HG03060 (cell line): ENCODE measurements at regions not wholly inside any gene's neighbourhood (a gene's known extent, or its start where the extent isn't known, plus 50 kb on each side); places are given as distances from the start of the nearest gene placed in this dataset.
A peak's percentile ranks its signal among the peaks of the same experiment; 100 is the strongest.
"Not testable (repeated sequence)": the region's sequence is repeated elsewhere in the genome, so short reads cannot be mapped to it uniquely, and the experiment has no call there.

Experiments used
- ATAC-seq: cut with Tn5 transposase; IDR thresholded peaks from one replicate; pipeline ENCODE4 v1.9.1; 2021; ENCODE audit warnings: low read depth, moderate number of reproducible peaks; ENCODE audit not compliant: unreplicated experiment

GRCh38 chr5:75856056-75856455 lies 138.8 kb upstream of the POC5 start:
- ATAC-seq = no peak

DNA sequence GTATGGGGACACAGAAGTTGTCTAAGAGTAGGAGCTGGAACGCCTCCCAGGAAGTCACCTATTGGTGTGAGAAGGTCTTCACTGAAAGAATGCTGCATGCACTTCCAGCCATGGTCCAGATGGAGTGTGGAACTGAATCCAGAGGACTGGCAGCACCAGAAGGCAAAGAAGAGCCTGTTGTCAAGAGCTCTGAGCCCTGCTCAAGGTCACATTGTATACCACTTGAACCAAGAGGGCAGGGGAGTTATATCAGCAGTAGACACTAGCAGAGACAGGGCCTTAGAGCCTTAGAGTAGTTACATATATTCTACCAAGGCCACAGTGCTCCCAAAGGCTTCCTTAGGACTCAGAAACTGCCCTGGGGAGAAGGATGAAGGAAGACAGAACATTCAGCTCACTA lies 130.8 kb upstream of the POC5 start:
- no peak for ATAC-seq

DNA sequence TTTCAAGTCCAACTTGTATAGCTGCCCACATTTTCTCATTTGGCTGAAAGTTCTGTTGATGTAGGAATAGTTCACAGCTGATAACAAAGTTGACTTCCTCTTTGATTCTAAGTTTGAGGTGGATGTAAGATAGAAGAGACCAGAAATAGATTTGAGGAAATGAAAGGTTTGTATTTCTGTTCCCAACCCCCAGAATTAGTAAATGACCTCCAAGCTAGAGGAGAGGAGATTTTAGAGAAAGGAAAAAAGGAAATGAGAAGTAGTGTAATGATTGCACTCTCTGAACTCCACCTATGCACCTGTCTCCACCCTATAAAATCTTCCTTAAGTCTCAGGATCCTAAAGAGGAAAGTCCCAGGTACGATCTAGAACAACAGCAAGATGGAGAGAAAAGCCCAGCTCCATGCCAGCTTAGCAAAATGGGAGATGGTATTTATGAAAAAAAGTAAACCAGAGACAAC lies 130.4 kb upstream of the POC5 start:
- peak; percentile 97 for ATAC-seq

DNA sequence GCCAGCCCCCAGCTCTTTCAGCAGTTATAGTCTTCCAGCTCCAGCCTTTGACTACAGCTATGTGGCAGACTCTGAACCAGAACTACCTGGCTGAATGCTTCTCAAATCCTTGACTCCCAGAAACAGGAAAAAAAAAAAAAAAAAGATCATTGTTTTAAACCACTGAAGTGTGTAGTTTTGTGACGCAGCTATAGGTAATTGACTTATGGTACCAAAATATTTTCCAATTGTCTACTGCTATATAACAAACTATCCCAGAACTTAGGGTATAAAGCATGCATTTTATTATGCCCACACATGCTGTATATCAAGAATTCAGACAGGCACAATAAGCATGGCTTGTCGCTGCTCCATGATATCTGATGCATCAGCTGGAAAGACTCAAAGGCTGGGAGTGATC lies 127.1 kb upstream of the POC5 start:
- ATAC-seq = no peak

DNA sequence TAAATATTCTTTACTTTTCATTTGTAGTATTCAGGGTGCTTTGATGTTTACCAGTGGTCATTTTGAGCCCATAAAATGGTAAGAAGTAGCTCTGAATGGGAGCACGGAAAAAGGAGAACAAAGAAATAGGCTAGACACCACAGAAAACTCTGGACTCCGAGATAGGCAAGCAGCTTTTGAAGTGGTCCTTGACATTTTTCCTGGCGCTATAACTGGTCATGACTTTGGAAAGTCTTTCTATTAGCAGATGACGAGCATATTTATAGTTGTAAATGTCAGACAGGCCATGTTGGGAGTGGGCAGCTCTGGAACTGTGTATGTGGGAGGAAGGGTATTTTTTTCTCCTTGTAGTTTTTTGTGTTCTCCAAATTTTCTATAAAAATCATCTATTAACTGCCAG lies 126.1 kb upstream of the POC5 start:
- ATAC-seq = no peak

GRCh38 chr5:75839547-75839946 lies 122.3 kb upstream of the POC5 start:
- no peak for ATAC-seq

- ATAC-seq = no peak
These were observed 120.1 kb upstream of the POC5 start for GRCh38 chr5:75837258-75837841.

DNA sequence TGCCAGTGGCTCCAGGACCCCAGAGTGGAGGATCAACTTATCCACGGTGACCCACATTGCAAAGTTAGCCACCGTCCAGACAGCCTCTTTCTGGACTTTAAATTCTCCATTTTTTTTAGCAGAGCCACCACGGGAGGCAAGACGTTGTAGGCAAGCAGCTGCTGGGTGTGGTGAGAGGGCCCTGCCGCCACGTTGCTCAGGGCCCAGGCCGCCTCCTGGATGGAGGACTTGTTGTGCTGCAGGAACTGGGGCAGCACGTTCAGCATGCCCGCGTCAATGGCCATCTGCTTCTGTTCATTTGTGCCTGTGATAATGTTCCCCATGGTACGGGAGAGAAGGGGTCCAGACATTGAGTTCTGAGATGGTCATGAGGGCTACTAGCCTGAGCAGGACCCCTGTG lies 114.3 kb upstream of the POC5 start:
- ATAC-seq = no peak

- ATAC-seq = no peak
These were observed 110.8 kb upstream of the POC5 start for GRCh38 chr5:75828029-75828428.

- ATAC-seq = no peak
These were observed 107.1 kb upstream of the POC5 start for GRCh38 chr5:75824323-75824722.

GRCh38 chr5:75823811-75824210 lies 106.6 kb upstream of the POC5 start:
- ATAC-seq = no peak

GRCh38 chr5:75818661-75819060 lies 101.4 kb upstream of the POC5 start:
- no peak for ATAC-seq

DNA sequence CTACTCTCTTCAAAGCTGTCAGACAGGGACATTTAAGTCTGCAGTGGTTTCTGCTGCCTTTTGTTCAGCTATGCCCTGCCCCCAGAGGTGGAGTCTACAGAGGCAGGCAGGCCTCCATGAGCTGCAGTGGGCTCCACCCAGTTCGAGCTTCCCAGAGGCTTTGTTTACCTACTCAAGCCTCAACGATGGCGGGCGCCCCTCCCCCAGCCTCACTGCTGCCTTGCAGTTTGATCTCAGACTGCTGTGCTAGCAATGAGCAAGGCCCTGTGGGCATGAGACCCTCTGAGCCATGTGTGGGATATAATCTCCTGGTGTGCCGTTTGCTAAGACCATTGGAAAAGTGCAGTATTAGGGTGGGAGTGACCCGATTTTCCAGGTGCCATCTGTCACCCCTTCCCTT lies 82.5 kb upstream of the POC5 start:
- not testable (repeated sequence) for ATAC-seq

DNA sequence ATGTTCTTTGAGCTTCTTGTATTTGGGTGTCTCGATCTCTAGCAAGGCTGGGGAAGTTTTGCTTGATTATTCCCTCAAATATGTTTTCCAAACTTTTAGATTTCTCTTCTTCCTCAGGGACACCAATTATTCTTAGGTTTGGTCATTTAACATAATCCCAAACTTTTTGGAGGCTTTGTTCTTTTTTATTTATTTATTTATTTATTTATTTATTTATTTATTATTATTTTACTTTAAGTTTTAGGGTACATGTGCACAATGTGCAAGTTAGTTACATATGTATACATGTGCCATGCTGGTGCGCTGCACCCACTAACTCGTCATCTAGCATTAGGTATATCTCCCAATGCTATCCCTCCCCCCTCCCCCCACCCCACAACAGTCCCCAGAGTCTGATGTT lies 52.1 kb upstream of the POC5 start:
- not testable (repeated sequence) for ATAC-seq
